NT2/D1 (cell line): ENCODE measurements at regions not wholly inside any gene's neighbourhood (a gene's known extent, or its start where the extent isn't known, plus 50 kb on each side); places are given as distances from the start of the nearest gene placed in this dataset.

ENCODE experiments used
- YY1 ChIP-seq: IDR thresholded peaks from 2 replicates; pipeline ENCODE4 v1.6.1; 2011; ENCODE audit not compliant: insufficient read length, insufficient read depth
- ZNF274 ChIP-seq: IDR thresholded peaks from 2 replicates; pipeline ENCODE4 v1.6.1; 2011; ENCODE audit warnings: mild to moderate bottlenecking, low read depth, low read length

- TF ChIP-seq YY1: no peak
- TF ChIP-seq ZNF274: no peak
These were observed 73.3 kb downstream of the CD83 start for GRCh38 chr6:14190929-14191224.
